Liver (tissue), 8 donors: ENCODE measurements at regions not wholly inside any gene's neighbourhood (a gene's known extent, or its start where the extent isn't known, plus 50 kb on each side); places are given as distances from the start of the nearest gene placed in this dataset.

Source experiments
- DNase-seq: peaks from one replicate; pipeline ENCODE4 v3.0.0-alpha.2; 2017; ENCODE audit warnings: low spot score
- H3K27ac ChIP-seq, 2 donors: one replicate each; pipeline ENCODE4 v1.7.0; 2013; ENCODE audit warnings: inconsistent platforms in 2 of 2, low read length in 2 of 2, control low read depth in 1 of 2, low read depth in 1 of 2, mild to moderate bottlenecking in 1 of 2
- H3K27me3 ChIP-seq, 4 donors: one replicate each; pipeline versions ENCODE4 v1.6.1 to v1.7.0; 2013; ENCODE audit warnings: low read length in 3 of 4, inconsistent platforms in 1 of 4, mild to moderate bottlenecking in 1 of 4, moderate library complexity in 1 of 4; ENCODE audit not compliant: control insufficient read depth in 4 of 4, insufficient read depth in 4 of 4
- H3K36me3 ChIP-seq, 4 donors: one replicate each; pipeline versions ENCODE4 v1.6.1 to v1.7.0; 2013; ENCODE audit warnings: low read length in 3 of 4, mild to moderate bottlenecking in 3 of 4, low read depth in 1 of 4, moderate library complexity in 1 of 4; ENCODE audit not compliant: control insufficient read depth in 4 of 4, insufficient read depth in 3 of 4
- H3K4me1 ChIP-seq, 4 donors: one replicate each; pipeline versions ENCODE4 v1.6.1 to v1.7.0; 2013; ENCODE audit warnings: low read length in 3 of 4, mild to moderate bottlenecking in 3 of 4, moderate library complexity in 1 of 4; ENCODE audit not compliant: control insufficient read depth in 4 of 4, insufficient read depth in 4 of 4
- H3K4me3 ChIP-seq, 3 donors: one replicate each; pipeline versions ENCODE4 v1.6.1 to v1.7.0; 2013; ENCODE audit warnings: low read length in 3 of 3, control low read depth in 1 of 3, low read depth in 1 of 3, mild to moderate bottlenecking in 1 of 3
- H3K9ac ChIP-seq, 2 donors: one replicate each; pipeline ENCODE4 v1.7.0; 2013; ENCODE audit warnings: low read length in 2 of 2, mild to moderate bottlenecking in 2 of 2, moderate library complexity in 2 of 2, control low read depth in 1 of 2, low read depth in 1 of 2
- H3K9me3 ChIP-seq, 4 donors: one replicate each; pipeline versions ENCODE4 v1.6.1 to v1.7.0; 2013; ENCODE audit warnings: low read length in 3 of 4; ENCODE audit not compliant: control insufficient read depth in 4 of 4
- ATF3 ChIP-seq: IDR thresholded peaks from 2 replicates; pipeline ENCODE4 v1.6.1; 2016; ENCODE audit warnings: antibody characterized with exemption
- CTCF ChIP-seq: fragments of 150-350 bp; IDR thresholded peaks from 2 replicates; pipeline ENCODE4 v1.5.1; 2017; ENCODE audit warnings: improper control_type of control experiment, low read depth, low read length; ENCODE audit not compliant: missing input control
- EGR1 ChIP-seq, 2 donors: IDR thresholded peaks; 2 replicates each; pipeline ENCODE4 v1.6.1; 2016 to 2018; ENCODE audit warnings: antibody characterized with exemption in 2 of 2, low read depth in 2 of 2
- FOXA1 ChIP-seq: IDR thresholded peaks from 2 replicates; pipeline ENCODE4 v1.6.1; 2016; ENCODE audit warnings: antibody characterized with exemption
- FOXA2 ChIP-seq: IDR thresholded peaks from 2 replicates; pipeline ENCODE4 v1.6.1; 2016; ENCODE audit warnings: antibody characterized with exemption
- GABPA ChIP-seq, 2 donors: IDR thresholded peaks in 1 of 2; conservative IDR thresholded peaks in 1 of 2; 2 replicates each; pipeline ENCODE4 v1.6.1; 2016; ENCODE audit warnings: antibody characterized with exemption in 2 of 2, mild to moderate bottlenecking in 1 of 2, moderate library complexity in 1 of 2
- HNF4A ChIP-seq, 2 donors: conservative IDR thresholded peaks; 2 replicates each; pipeline ENCODE4 v1.6.1; 2016; ENCODE audit warnings: antibody characterized with exemption in 2 of 2, mild to moderate bottlenecking in 2 of 2
- HNF4G ChIP-seq: IDR thresholded peaks from 2 replicates; pipeline ENCODE4 v1.6.1; 2016; ENCODE audit warnings: antibody characterized with exemption
- JUND ChIP-seq, 2 donors: IDR thresholded peaks; 2 replicates each; pipeline ENCODE4 v1.6.1; 2016; ENCODE audit warnings: antibody characterized with exemption in 2 of 2
- MAX ChIP-seq: IDR thresholded peaks from 2 replicates; pipeline ENCODE4 v1.6.1; 2016; ENCODE audit warnings: antibody characterized with exemption
- NR2F2 ChIP-seq: IDR thresholded peaks from 2 replicates; pipeline ENCODE4 v1.6.1; 2016; ENCODE audit warnings: antibody characterized with exemption
- RAD21 ChIP-seq, 2 donors: IDR thresholded peaks; 2 replicates each; pipeline ENCODE4 v1.6.1; 2016; ENCODE audit warnings: antibody characterized with exemption in 2 of 2, mild to moderate bottlenecking in 2 of 2
- RXRA ChIP-seq, 2 donors: IDR thresholded peaks; 2 replicates each; pipeline ENCODE4 v1.6.1; 2017 to 2018; ENCODE audit warnings: antibody characterized with exemption in 2 of 2, mild to moderate bottlenecking in 1 of 2
- SP1 ChIP-seq: IDR thresholded peaks from 2 replicates; pipeline ENCODE4 v1.6.1; 2018; ENCODE audit warnings: antibody characterized with exemption, mild to moderate bottlenecking
- TAF1 ChIP-seq: conservative IDR thresholded peaks from 2 replicates; pipeline ENCODE4 v1.6.1; 2016; ENCODE audit warnings: antibody characterized with exemption, mild to moderate bottlenecking
- YY1 ChIP-seq: IDR thresholded peaks from 2 replicates; pipeline ENCODE4 v1.6.1; 2016; ENCODE audit warnings: antibody characterized with exemption, mild to moderate bottlenecking
- WGBS: extraction: QIAGEN DNeasy Blood & Tissue Kit; methylation state at CpG from one replicate; pipeline ENCODE4 v1.1.7; 2013; 5-methylcytosine and 5-hydroxymethylcytosine counted together
- TF ChIP-seq, protein P1 (sequence below): IDR thresholded peaks from 2 replicates; pipeline ENCODE4 v1.6.1; 2016; ENCODE audit warnings: antibody characterized with exemption, mild to moderate bottlenecking
- TF ChIP-seq, protein P2 (sequence below): IDR thresholded peaks from 2 replicates; pipeline ENCODE4 v1.6.1; 2016; ENCODE audit warnings: antibody characterized with exemption
- donor health status: healthy.
- donor health status: healthy.
- donor health status: healthy.
- donor health status: healthy.
- donor health status: healthy.

- no peaks in the 10 kb centered on the region for H3K4me1 ChIP-seq
- WGBS, result 78% methylated on average over 2 of the region's 2 CpGs
- no peak for DNase-seq
- no peaks in the 10 kb centered on the region for H3K27me3 ChIP-seq
- H3K4me3 ChIP-seq, result no peak overlapping the region
- no peak overlapping the region for H3K27ac ChIP-seq
- H3K9me3 ChIP-seq, result peaks cover 0 to 2% (median 0%) of the 10 kb centered on the region in 4 donors
- no peak overlapping the region for H3K9ac ChIP-seq
- H3K36me3 ChIP-seq, result no peaks in the 10 kb centered on the region
- TF ChIP-seq GABPA (IDR thresholded peaks at IDR 0.05 in 1 of 2, conservative IDR thresholded peaks at IDR 0.05 in 1 of 2) (no peak), RAD21 (IDR thresholded peaks at IDR 0.05) (no peak), YY1 (no peak), FOXA1 (no peak), NR2F2 (no peak), SP1 (no peak)
These were observed 135.0 kb upstream of the KL start for GRCh38 chr13:32881074-32881776.

GRCh38 chr13:32881777-32882145, 134.5 kb upstream of the KL start:
- Histone ChIP-seq H3K9me3 (peaks cover 0 to under 1% (median 0%) of the 10 kb centered on the region in 4 donors), H3K27ac (no peak overlapping the region), H3K36me3 (no peaks in the 10 kb centered on the region), H3K9ac (no peak overlapping the region), H3K4me3 (no peak overlapping the region), H3K4me1 (no peaks in the 10 kb centered on the region), H3K27me3 (no peaks in the 10 kb centered on the region)
- DNase-seq, result no peak
- TF ChIP-seq HNF4A (conservative IDR thresholded peaks at IDR 0.05) (no peak), RXRA (IDR thresholded peaks at IDR 0.05) (no peak), ATF3 (no peak), JUND (IDR thresholded peaks at IDR 0.05) (no peak), NR2F2 (no peak), MAX (no peak), FOXA2 (no peak), SP1 (no peak), TAF1 (no peak), CTCF (no peak), GABPA (IDR thresholded peaks at IDR 0.05 in 1 of 2, conservative IDR thresholded peaks at IDR 0.05 in 1 of 2) (no peak), YY1 (no peak), EGR1 (IDR thresholded peaks at IDR 0.05; ENCODE audit: low read depth in 2 of 2) (no peak), FOXA1 (no peak), HNF4G (no peak), RAD21 (IDR thresholded peaks at IDR 0.05) (no peak)
- TF ChIP-seq, protein P1, sequence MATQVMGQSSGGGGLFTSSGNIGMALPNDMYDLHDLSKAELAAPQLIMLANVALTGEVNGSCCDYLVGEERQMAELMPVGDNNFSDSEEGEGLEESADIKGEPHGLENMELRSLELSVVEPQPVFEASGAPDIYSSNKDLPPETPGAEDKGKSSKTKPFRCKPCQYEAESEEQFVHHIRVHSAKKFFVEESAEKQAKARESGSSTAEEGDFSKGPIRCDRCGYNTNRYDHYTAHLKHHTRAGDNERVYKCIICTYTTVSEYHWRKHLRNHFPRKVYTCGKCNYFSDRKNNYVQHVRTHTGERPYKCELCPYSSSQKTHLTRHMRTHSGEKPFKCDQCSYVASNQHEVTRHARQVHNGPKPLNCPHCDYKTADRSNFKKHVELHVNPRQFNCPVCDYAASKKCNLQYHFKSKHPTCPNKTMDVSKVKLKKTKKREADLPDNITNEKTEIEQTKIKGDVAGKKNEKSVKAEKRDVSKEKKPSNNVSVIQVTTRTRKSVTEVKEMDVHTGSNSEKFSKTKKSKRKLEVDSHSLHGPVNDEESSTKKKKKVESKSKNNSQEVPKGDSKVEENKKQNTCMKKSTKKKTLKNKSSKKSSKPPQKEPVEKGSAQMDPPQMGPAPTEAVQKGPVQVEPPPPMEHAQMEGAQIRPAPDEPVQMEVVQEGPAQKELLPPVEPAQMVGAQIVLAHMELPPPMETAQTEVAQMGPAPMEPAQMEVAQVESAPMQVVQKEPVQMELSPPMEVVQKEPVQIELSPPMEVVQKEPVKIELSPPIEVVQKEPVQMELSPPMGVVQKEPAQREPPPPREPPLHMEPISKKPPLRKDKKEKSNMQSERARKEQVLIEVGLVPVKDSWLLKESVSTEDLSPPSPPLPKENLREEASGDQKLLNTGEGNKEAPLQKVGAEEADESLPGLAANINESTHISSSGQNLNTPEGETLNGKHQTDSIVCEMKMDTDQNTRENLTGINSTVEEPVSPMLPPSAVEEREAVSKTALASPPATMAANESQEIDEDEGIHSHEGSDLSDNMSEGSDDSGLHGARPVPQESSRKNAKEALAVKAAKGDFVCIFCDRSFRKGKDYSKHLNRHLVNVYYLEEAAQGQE, result no peak
- TF ChIP-seq, protein P2, sequence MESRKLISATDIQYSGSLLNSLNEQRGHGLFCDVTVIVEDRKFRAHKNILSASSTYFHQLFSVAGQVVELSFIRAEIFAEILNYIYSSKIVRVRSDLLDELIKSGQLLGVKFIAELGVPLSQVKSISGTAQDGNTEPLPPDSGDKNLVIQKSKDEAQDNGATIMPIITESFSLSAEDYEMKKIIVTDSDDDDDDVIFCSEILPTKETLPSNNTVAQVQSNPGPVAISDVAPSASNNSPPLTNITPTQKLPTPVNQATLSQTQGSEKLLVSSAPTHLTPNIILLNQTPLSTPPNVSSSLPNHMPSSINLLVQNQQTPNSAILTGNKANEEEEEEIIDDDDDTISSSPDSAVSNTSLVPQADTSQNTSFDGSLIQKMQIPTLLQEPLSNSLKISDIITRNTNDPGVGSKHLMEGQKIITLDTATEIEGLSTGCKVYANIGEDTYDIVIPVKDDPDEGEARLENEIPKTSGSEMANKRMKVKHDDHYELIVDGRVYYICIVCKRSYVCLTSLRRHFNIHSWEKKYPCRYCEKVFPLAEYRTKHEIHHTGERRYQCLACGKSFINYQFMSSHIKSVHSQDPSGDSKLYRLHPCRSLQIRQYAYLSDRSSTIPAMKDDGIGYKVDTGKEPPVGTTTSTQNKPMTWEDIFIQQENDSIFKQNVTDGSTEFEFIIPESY, result no peak
- WGBS, result 34% methylated on average over 2 of the region's 2 CpGs
